Activated naive CD4-positive, alpha-beta T cell treated with anti-CD3 and anti-CD28 coated beads, Interleukin-2, amount 50 U/mL, for 72 hours (primary cell): ENCODE measurements at regions not wholly inside any gene's neighbourhood (a gene's known extent, or its start where the extent isn't known, plus 50 kb on each side); places are given as distances from the start of the nearest gene placed in this dataset.
"Not testable (repeated sequence)": the region's sequence is repeated elsewhere in the genome, so short reads cannot be mapped to it uniquely, and the experiment has no call there.

Source experiments
- ATAC-seq, 2 donors: fragments of 150-1000 bp; cut with Tn5 transposase; 2 replicates each; pipeline ENCODE4 v1.10.0; 2021; ENCODE audit warnings: mild to moderate bottlenecking in 2 of 2, moderate library complexity in 2 of 2
- DNase-seq, 2 donors: peaks; one replicate each; pipeline ENCODE4 v3.0.0; 2021 to 2022; ENCODE audit warnings: low spot score in 2 of 2
- H3K27ac Mint-ChIP-seq, 2 donors: one replicate each; pipeline ENCODE4 v1.8.0; 2022; ENCODE audit warnings: mild to moderate bottlenecking in 2 of 2, mixed read lengths in 2 of 2
- H3K36me3 Mint-ChIP-seq, 2 donors: one replicate each; pipeline ENCODE4 v1.8.0; 2022; ENCODE audit warnings: mixed read lengths in 2 of 2
- H3K9me3 Mint-ChIP-seq, 2 donors: one replicate each; pipeline ENCODE4 v1.8.0; 2022; ENCODE audit warnings: mixed read lengths in 2 of 2

DNA sequence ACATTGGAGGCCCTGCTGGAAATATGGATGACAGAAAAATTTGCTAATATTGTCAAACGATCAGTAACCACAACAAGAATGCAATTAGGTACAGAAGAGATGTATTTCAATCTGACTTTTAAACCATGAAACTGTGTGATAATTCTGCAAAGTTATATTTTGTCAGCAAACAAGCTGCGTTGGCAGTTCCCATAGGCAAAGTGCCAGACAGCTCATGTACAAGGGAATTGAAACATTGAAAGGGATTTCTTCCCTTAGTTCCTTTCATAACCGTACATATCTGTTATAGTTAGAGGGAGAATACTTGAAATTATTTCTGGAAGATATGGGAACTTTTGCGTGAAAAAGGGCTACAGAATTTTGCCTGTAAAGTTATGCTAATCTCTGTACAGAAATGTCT is 419.4 kb upstream of the PTGER4 start:
- peaks cover 0 to 5% of the 10 kb centered on the region in 2 donors for H3K9me3 Mint-ChIP-seq
- DNase-seq (no peak), ATAC-seq (no peak)
- peaks cover 6 to 8% of the 10 kb centered on the region in 2 donors for H3K36me3 Mint-ChIP-seq
- H3K27ac Mint-ChIP-seq, result peak overlapping the region in 1 of 2 donors; percentile 29

GRCh38 chr5:40258222-40258621 is 421.5 kb upstream of the PTGER4 start:
- H3K9me3 Mint-ChIP-seq, result peaks cover 5 to 6% of the 10 kb centered on the region in 2 donors
- H3K27ac Mint-ChIP-seq, result peak overlapping the region in 1 of 2 donors; percentile 46
- peaks cover 6 to 9% of the 10 kb centered on the region in 2 donors for H3K36me3 Mint-ChIP-seq
- DNase-seq (no peak), ATAC-seq (peak; percentile 26 to 85)

DNA sequence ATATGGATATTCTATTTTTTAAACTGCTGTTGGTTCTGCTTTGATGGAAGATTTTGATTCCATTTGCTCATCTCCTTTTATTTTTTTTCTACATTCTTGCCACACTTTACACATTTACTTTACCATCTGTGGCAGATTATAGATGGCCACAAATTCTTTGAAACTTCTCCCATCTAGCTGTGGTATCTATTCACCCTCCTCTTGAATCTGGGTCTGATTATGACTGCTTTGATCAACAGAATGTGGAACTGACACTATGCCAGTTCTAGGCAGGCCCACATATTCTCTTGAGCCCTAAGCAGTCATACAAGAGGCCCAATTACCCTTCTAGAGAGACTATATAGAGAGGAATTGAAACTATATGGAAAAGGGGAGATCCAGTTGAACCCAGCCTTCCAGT is 439.0 kb upstream of the PTGER4 start:
- peaks cover 19 to 28% of the 10 kb centered on the region in 2 donors for H3K9me3 Mint-ChIP-seq
- H3K36me3 Mint-ChIP-seq, result peaks cover 5 to 51% of the 10 kb centered on the region in 2 donors
- ATAC-seq (no peak), DNase-seq (no peak)
- H3K27ac Mint-ChIP-seq, result no peak overlapping the region

GRCh38 chr5:40240111-40240510 is 439.6 kb upstream of the PTGER4 start:
- DNase-seq (no peak), ATAC-seq (peak; percentile 56 to 96)
- Mint-ChIP-seq H3K9me3 (peaks cover 19 to 28% of the 10 kb centered on the region in 2 donors), H3K27ac (no peak overlapping the region), H3K36me3 (peaks cover 5 to 51% of the 10 kb centered on the region in 2 donors)

DNA sequence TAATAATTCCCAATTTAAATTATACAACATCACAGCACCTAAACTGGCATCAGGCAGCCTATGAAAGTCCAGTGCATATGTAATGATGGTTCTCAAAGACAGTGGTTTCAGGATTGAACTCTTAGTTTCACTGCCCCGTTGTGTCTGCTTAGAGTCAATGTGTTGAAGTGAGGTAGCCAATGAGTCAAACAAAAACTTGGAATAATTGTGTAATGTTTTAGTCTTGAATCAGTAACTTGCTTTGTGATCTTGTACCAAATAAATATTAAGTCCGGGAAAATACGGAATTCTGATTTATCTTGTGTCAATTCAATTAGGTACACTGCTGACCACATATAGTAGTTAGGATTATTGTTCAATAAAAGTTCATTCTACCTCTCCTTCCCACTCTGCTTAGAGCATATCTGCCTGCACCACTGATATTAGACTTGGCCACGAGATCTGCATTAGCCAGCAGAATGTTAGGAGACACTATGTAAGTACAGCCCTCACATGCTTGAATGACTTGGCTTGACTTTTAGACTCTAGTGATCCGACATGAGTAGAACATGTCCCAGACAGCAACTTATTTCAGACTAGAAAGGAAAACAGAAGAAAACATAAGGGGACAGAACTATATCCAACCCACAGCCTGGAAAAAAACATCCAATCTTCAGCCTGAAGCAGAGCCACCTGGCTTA is 441.5 kb upstream of the PTGER4 start:
- peaks cover 19 to 22% of the 10 kb centered on the region in 2 donors for H3K9me3 Mint-ChIP-seq
- H3K36me3 Mint-ChIP-seq, result peaks cover 5 to 36% of the 10 kb centered on the region in 2 donors
- H3K27ac Mint-ChIP-seq, result no peak overlapping the region
- no peak for DNase-seq
- no peak for ATAC-seq

DNA sequence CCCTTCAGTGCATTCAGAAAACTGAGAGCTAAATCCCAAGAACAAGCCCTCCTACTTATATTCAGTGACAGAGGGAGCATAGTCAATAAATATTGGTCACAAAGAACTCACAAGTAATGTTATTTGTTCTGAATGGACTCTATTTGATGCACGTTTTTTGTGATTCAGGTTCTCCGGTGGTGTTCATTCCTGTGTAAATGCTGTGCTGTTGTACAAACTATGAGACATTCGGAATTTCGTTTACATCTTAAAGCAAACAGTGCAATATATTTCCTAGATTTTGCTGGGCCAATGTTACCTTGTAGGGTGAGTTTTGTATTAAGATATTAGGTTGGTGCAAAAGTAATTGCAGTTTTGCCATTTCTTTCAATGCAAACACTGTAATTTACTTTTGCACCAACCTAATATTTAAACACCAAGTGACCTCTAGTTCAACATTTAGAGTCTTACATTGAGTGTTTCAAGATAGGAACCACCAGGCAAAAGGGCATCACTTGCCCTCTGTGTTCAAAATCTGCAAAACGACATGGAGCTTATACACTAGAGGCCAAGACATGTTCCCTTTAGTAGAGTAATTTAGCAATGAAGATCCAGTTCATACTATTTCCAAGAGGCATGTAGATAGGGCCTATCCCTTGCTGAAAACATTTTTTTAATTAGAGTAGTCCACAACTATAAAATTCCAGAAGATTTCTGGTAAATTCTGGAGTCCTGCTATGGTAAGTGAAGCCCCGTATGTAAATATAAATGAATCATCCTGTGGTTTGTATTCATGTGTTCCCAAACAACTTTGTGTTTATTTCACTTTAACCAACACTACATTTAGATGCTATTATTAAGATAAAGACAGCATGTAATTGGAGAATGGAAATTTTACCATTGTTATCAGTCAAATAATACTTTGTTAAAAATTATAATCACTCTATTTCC is 444.0 kb upstream of the PTGER4 start:
- ATAC-seq, result no peak
- peaks cover 0 to 20% of the 10 kb centered on the region in 2 donors for H3K36me3 Mint-ChIP-seq
- peaks cover 13 to 15% of the 10 kb centered on the region in 2 donors for H3K9me3 Mint-ChIP-seq
- no peak overlapping the region for H3K27ac Mint-ChIP-seq
- DNase-seq, result no peak

DNA sequence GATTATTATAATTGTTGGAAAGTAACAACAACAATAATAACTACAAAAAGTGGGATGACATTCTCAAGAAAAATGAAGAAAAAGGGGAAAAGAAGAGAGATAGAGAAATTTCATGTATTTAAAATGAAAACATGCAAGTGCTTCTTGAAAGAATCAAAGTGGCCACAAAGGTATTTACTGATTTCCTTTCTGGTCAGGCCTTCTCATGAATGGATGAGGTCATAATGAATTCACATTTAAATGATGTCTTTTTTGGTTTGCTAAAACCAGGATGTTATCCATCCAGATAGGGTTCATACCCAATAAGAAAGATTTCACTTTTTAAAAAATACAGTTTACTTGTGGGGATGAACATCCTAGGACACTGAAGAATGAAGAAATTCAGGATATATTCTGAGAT is 446.4 kb upstream of the PTGER4 start:
- H3K36me3 Mint-ChIP-seq, result peaks cover 0 to 5% of the 10 kb centered on the region in 2 donors
- DNase-seq (no peak), ATAC-seq (no peak)
- H3K9me3 Mint-ChIP-seq, result peaks cover 3 to 4% of the 10 kb centered on the region in 2 donors
- no peak overlapping the region for H3K27ac Mint-ChIP-seq

DNA sequence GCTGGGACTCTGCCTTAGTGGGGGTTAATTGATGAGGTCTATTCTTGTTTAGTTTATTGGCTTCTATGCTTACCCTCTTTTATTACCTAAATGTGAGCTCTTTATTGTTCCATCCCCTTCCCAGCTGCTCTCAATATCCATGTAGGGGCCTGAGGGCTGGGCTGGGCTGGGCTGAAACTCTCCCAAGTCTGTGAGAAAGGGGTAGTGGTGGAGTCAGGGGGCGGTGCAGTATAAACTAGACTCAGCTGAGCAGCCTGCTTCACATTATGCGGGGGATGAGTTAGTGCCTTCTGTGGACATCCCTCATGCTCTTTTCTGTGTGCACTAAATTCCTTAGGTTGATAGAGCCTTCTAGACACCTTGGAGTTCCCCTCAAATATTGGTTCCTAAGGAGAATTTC is 451.8 kb upstream of the PTGER4 start:
- Mint-ChIP-seq H3K36me3 (no peaks in the 10 kb centered on the region), H3K27ac (no peak overlapping the region), H3K9me3 (peaks cover 3 to 4% of the 10 kb centered on the region in 2 donors)
- DNase-seq (no peak), ATAC-seq (no peak)

GRCh38 chr5:40227366-40227765 is 452.3 kb upstream of the PTGER4 start:
- peaks cover 3 to 4% of the 10 kb centered on the region in 2 donors for H3K9me3 Mint-ChIP-seq
- ATAC-seq (no peak), DNase-seq (no peak)
- H3K36me3 Mint-ChIP-seq, result no peaks in the 10 kb centered on the region
- H3K27ac Mint-ChIP-seq, result no peak overlapping the region

- no peaks in the 10 kb centered on the region for H3K36me3 Mint-ChIP-seq
- ATAC-seq, result no peak
Measured at GRCh38 chr5:40226906-40227305, 452.8 kb upstream of the PTGER4 start.

GRCh38 chr5:40225147-40225546 is 454.6 kb upstream of the PTGER4 start:
- not testable (repeated sequence) for H3K36me3 Mint-ChIP-seq, ATAC-seq, DNase-seq
- H3K9me3 Mint-ChIP-seq, result peaks cover 3 to 11% of the 10 kb centered on the region in 2 donors
- H3K27ac Mint-ChIP-seq, result peak overlapping the region; percentile 92 to 94

More at GRCh38 chr5:40226906-40227305, 452.8 kb upstream of the PTGER4 start:
- DNase-seq, result no peak
- no peak overlapping the region for H3K27ac Mint-ChIP-seq
- H3K9me3 Mint-ChIP-seq, result peaks cover 3 to 4% of the 10 kb centered on the region in 2 donors

- peak overlapping the region; percentile 92 to 94 for H3K27ac Mint-ChIP-seq
- H3K9me3 Mint-ChIP-seq, result peaks cover 4 to 18% of the 10 kb centered on the region in 2 donors
- peaks cover 7 to 9% of the 10 kb centered on the region in 2 donors for H3K36me3 Mint-ChIP-seq
- ATAC-seq (peak in 1 of 2 donors; percentile 6), DNase-seq (no peak)
Measured at GRCh38 chr5:40224421-40224820, 455.3 kb upstream of the PTGER4 start.

DNA sequence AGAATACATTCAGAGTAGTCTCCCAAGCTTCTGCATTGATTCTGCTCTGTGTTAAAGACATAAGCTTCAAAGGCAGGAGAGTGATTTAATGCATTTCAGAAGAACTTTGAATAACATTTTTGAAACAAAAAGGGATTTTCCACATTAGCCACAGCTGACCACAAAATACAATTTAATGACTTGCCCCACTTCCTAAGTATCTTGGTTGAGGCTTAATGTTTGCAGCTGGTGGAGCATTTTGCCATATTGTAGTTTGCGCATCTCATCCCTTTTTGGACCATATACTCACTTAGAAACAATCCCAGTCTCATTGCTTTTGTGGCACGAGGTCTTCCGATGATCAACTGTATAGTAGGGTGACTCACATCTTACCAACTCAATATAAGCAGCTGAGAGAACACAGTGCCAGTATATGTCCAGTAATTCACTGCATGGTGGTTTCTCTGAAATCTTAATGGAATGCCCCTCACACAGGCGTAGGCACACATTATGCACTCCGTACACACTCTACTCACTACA is 455.8 kb upstream of the PTGER4 start:
- H3K9me3 Mint-ChIP-seq, result peaks cover 7 to 21% of the 10 kb centered on the region in 2 donors
- DNase-seq (peak in 1 of 2 donors; percentile 50), ATAC-seq (peak; percentile 95)

GRCh38 chr5:40221796-40222195 is 457.9 kb upstream of the PTGER4 start:
- no peak for DNase-seq
- peaks cover 7 to 37% of the 10 kb centered on the region in 2 donors for H3K9me3 Mint-ChIP-seq
- H3K27ac Mint-ChIP-seq, result no peak overlapping the region
- no peak for ATAC-seq
- peaks cover 7 to 33% of the 10 kb centered on the region in 2 donors for H3K36me3 Mint-ChIP-seq

More for the DNA sequence above, 455.8 kb upstream of the PTGER4 start:
- peaks cover 7 to 14% of the 10 kb centered on the region in 2 donors for H3K36me3 Mint-ChIP-seq
- H3K27ac Mint-ChIP-seq, result peak overlapping the region; percentile 92 to 94

- Mint-ChIP-seq H3K27ac (no peak overlapping the region), H3K36me3 (peaks cover 7 to 33% of the 10 kb centered on the region in 2 donors), H3K9me3 (peaks cover 7 to 37% of the 10 kb centered on the region in 2 donors)
- no peak for ATAC-seq
- DNase-seq, result no peak
Measured at GRCh38 chr5:40221255-40221654, 458.5 kb upstream of the PTGER4 start.

- no peak for ATAC-seq
- Mint-ChIP-seq H3K27ac (no peak overlapping the region), H3K36me3 (peaks cover 7 to 33% of the 10 kb centered on the region in 2 donors), H3K9me3 (peaks cover 4 to 32% of the 10 kb centered on the region in 2 donors)
- DNase-seq, result no peak
Measured at GRCh38 chr5:40220260-40220659, 459.5 kb upstream of the PTGER4 start.

GRCh38 chr5:40217553-40217952 is 462.2 kb upstream of the PTGER4 start:
- ATAC-seq (no peak), DNase-seq (no peak)
- no peak overlapping the region for H3K27ac Mint-ChIP-seq
- peaks cover 7 to 40% of the 10 kb centered on the region in 2 donors for H3K36me3 Mint-ChIP-seq
- H3K9me3 Mint-ChIP-seq, result peaks cover 4 to 38% of the 10 kb centered on the region in 2 donors
